HEK293 (cell line): ENCODE measurements at regions not wholly inside any gene's neighbourhood (a gene's known extent, or its start where the extent isn't known, plus 50 kb on each side); places are given as distances from the start of the nearest gene placed in this dataset.

Experiments
- REST ChIP-seq: fragments of 450-650 bp; formaldehyde crosslinking; IDR thresholded peaks from 2 replicates; pipeline ENCODE4 v1.5.1; 2016; ENCODE audit warnings: missing biosample characterization, missing genetic modification characterization
- TSHZ1 ChIP-seq: fragments of 450-650 bp; formaldehyde crosslinking; IDR thresholded peaks from 2 replicates; pipeline ENCODE4 v1.5.1; 2016; ENCODE audit warnings: missing biosample characterization, missing genetic modification characterization, borderline replicate concordance
- ZBTB49 ChIP-seq: fragments of 450-650 bp; formaldehyde crosslinking; IDR thresholded peaks from 2 replicates; pipeline ENCODE4 v1.5.1; 2016; ENCODE audit warnings: missing biosample characterization, missing genetic modification characterization, low read depth
- ZNF274 ChIP-seq, 2 experiments: fragments of 200-500 bp in 1 of 2; fragments of 450-650 bp in 1 of 2; sonication (Bioruptor generic) in 1 of 2; formaldehyde crosslinking in 1 of 2; IDR thresholded peaks; 2 replicates each; pipeline versions ENCODE4 v1.5.1 to v1.6.1; 2014 to 2016; ENCODE audit warnings: borderline replicate concordance in 1 of 2, inconsistent platforms in 1 of 2, low read length in 1 of 2, missing biosample characterization in 1 of 2, missing genetic modification characterization in 1 of 2

GRCh38 chr12:58703866-58704265 lies 216.4 kb downstream of the LRIG3 start:
- TF ChIP-seq REST (tag by site-specific recombination): no peak
- no peak for TF ChIP-seq TSHZ1 (tag by site-specific recombination)
- TF ChIP-seq ZNF274 (IDR thresholded peaks at IDR 0.05; ENCODE audit: low read length): no peak
- no peak for TF ChIP-seq ZNF274 (tag by site-specific recombination; IDR thresholded peaks at IDR 0.05; ENCODE audit: borderline replicate concordance)
- no peak for TF ChIP-seq ZBTB49 (tag by site-specific recombination)
